ENCODE measurements at regions not wholly inside any gene's neighbourhood (a gene's known extent, or its start where the extent isn't known, plus 50 kb on each side); places are given as distances from the start of the nearest gene placed in this dataset.
A peak's percentile ranks its signal among the peaks of the same experiment; 100 is the strongest.
"Not testable (repeated sequence)": the region's sequence is repeated elsewhere in the genome, so short reads cannot be mapped to it uniquely, and the experiment has no call there.

DNA sequence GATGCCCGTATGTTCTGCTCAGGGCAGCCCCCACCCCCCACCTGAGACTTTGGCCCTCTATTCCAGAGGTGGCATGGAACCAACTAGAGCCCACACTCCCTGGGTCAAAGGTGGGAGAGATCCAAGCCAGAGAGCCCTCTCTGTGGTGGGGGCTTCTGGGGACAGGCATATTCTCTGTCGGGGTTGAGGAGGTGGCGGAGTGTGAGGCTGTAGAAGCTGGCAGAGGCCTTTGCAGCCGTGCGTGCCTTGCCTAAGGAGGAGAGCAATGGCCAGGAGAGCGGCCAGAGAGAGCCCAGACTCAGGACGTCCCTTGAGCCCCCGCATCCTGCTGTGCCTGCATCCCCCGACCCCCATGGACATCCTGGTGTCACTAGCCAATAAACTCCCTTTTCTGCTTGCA lies 79.2 kb upstream of the HPCAL1 start:
- Mint-ChIP-seq H3K27me3 (ENCODE audit: low read depth in 3 of 3) (peaks cover 2 to 6% (median 4%) of the 10 kb centered on the region in 3 donors), H3K36me3 (no peaks in the 10 kb centered on the region), H3K4me3 (no peak overlapping the region), H3K4me1 (no peaks in the 10 kb centered on the region), H3K9me3 (no peaks in the 10 kb centered on the region), H3K27ac (no peak overlapping the region)
- no peak for DNase-seq

DNA sequence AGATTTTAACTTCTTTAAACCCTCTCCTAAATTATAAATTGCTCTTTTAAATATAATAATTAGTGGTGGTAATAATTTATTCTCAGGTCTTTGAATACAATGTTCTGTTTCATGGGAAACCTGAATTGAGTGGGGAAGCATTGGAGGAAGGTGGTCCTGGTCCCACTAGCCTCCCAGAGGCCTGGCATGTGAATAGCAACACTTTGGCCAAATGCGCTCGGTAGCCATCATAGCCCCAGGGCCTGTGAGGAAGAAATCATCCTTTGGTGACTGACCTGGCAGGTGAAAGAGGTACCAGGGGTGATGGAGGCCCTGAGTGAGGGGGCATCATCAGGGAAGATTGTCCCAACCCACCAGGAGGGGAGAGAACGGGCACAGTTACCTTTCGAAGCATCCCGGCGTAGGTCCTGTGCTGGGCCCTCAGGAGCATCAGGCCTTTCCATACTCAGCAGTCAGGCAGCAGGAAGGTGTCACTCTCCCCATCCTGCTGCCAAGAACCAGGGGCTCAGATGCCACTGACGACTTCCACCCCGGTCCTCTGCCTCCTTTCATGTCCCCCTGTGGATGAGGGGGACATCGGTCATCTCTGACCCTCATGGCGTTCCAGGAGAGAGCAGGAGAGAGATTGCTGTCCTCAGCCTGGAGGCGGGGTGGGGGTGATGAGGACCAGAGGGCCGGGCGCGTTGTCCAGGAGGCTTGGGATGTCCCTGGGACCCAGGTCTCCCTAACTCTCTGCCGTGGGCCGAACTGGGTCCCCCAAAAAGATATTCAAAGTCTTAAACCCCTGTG lies 78.6 kb upstream of the HPCAL1 start:
- no peaks in the 10 kb centered on the region for H3K9me3 Mint-ChIP-seq
- H3K4me1 Mint-ChIP-seq, result no peaks in the 10 kb centered on the region
- no peaks in the 10 kb centered on the region for H3K36me3 Mint-ChIP-seq
- no peak overlapping the region for H3K4me3 Mint-ChIP-seq
- no peak overlapping the region for H3K27ac Mint-ChIP-seq
- no peak for DNase-seq
- peaks cover 2 to 6% (median 4%) of the 10 kb centered on the region in 3 donors for H3K27me3 Mint-ChIP-seq (ENCODE audit: low read depth in 3 of 3)

DNA sequence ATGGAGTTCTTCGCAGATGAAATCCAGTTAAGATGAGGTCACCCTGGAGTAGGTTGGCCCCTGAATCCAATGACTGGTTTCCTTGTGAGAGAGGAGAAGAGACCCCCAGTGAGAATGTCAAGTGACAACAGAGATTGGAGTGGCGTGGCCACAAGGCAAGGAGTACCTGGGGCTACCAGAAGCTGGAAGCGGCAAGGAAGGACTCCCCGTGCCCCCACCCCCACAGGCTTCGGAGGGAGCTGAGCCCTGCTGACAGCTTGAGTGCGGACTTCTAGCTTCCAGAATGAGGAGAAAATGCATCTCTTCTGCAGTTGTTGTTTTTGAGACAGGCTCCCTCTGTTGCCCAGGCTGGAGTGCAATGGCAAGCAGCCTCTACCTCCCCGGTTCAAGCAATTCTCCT lies 78.0 kb upstream of the HPCAL1 start:
- H3K4me1 Mint-ChIP-seq, result no peaks in the 10 kb centered on the region
- H3K36me3 Mint-ChIP-seq, result no peaks in the 10 kb centered on the region
- no peak overlapping the region for H3K4me3 Mint-ChIP-seq
- no peak for DNase-seq
- peaks cover 3 to 6% (median 4%) of the 10 kb centered on the region in 3 donors for H3K27me3 Mint-ChIP-seq (ENCODE audit: low read depth in 3 of 3)
- H3K27ac Mint-ChIP-seq, result no peak overlapping the region
- H3K9me3 Mint-ChIP-seq, result no peaks in the 10 kb centered on the region

DNA sequence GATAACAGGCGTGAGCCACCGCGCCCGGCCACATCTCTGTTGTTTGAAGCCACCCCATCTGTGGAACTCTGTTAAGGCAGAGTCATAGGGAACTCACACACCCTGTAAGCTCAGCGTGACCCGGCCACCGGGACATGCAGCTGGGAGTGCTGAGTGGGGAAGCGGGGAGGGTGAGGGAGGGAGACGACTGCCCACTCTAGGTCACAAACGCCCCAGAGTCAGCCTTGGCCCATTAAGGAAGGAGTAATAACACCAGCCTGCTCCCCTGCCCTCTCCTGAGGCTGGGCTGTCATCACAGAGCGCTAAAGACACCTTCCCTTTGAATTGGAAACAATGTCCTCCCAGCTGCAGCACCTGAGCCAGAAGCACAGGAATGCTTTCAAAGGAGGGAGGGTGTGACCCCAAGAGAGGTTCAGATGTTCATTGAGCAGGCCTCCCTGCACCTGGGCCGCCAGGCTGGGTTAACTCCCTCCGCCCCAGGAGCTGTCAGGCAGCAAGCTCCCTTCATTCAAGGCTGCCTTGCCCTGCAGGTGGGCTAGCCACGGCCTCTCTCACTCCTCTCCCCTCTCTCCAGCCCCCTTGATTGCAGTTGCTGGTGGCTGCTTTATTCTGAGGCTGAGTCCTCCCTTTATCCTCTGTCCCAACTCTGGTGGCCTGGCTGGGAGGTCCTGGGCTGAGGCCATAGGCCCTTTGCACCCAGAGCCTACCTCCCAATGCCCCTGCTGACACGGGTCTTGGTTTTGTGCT lies 77.2 kb upstream of the HPCAL1 start:
- H3K4me1 Mint-ChIP-seq, result no peaks in the 10 kb centered on the region
- no peaks in the 10 kb centered on the region for H3K9me3 Mint-ChIP-seq
- H3K27ac Mint-ChIP-seq, result no peak overlapping the region
- H3K4me3 Mint-ChIP-seq, result no peak overlapping the region
- H3K36me3 Mint-ChIP-seq, result no peaks in the 10 kb centered on the region
- no peak for DNase-seq
- H3K27me3 Mint-ChIP-seq (ENCODE audit: low read depth in 3 of 3), result peaks cover 2 to 6% (median 3%) of the 10 kb centered on the region in 3 donors

DNA sequence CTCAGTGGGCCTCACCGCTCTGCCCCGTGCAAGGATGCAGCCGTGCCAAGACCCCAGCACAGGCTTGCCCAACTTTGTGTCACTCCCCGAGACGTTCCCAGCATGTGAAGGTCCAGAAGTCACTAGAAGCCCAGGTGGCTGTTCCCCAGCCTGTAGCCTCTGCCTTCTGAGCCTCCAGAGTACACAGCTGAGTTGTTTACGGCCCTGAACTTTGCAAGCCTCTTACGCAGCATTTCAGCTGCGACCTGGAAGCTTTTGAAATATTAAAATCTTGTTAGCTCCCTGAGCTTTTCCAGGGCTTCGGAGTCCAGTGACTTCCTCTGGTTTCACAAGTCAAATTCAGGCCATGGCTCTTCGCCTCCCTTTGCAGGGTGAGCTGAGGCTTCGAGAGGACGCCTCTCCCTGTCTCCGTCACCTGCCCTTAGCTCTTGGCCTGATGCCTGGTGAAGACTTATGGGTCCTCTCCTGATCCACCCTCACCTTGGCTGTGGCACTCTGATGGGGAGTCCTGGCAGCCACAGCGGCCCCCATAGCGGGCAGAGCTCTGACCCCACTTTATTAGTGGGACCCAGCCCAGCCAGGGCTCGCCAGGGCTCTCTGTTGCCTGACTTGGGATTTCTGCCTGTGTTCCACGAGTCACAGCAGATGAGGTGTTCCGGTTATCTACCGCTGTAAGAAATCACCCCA lies 76.5 kb upstream of the HPCAL1 start:
- no peak overlapping the region for H3K4me3 Mint-ChIP-seq
- H3K9me3 Mint-ChIP-seq, result no peaks in the 10 kb centered on the region
- no peak for DNase-seq
- peaks cover 2 to 6% (median 3%) of the 10 kb centered on the region in 3 donors for H3K27me3 Mint-ChIP-seq (ENCODE audit: low read depth in 3 of 3)
- no peaks in the 10 kb centered on the region for H3K4me1 Mint-ChIP-seq
- H3K27ac Mint-ChIP-seq, result no peak overlapping the region
- H3K36me3 Mint-ChIP-seq, result no peaks in the 10 kb centered on the region

DNA sequence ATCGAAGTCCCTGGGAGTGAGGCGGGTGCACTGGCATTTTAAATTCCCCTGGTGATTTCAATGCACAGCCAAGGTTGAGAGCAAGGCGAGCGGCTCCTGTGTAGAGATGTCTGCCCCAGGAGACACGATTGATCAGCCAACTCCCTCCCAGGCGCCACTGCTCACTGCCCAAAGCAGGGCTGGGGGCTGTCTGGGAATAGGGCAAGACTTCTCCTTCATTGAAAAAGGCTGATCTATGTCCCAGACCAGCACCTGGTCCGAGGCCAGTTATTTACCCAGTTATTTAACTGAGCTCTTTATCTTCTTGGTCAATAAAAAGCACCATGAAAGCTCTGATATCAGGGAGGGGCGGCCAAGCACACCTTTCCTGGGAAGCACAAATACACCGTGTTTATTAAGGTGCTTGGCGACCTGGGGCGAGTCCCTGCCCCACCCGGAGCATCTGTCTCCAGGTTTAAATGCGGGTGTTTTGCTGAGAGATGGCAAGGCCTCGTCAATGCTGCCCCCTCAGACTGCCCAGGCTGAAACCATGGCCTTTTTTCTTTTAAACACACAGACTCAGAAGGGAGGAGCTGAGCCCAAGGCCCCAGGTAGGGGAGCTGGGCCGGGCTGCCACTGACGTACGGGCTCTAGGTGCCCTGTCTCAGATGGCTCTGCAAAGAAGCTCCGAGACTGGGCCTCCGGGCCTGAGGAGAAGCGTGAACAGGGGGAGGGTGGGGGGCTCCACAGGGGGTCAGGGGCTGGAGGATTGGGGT lies 73.9 kb upstream of the HPCAL1 start:
- Mint-ChIP-seq H3K27me3 (ENCODE audit: low read depth in 3 of 3) (peaks cover 3 to 6% (median 4%) of the 10 kb centered on the region in 3 donors), H3K36me3 (peaks cover 0 to 4% (median 0%) of the 10 kb centered on the region in 3 donors), H3K9me3 (peaks cover 0 to 1% (median 0%) of the 10 kb centered on the region in 6 donors), H3K4me3 (no peak overlapping the region), H3K4me1 (peaks cover 11 to 18% of the 10 kb centered on the region in 2 donors), H3K27ac (no peak overlapping the region)
- no peak for DNase-seq

DNA sequence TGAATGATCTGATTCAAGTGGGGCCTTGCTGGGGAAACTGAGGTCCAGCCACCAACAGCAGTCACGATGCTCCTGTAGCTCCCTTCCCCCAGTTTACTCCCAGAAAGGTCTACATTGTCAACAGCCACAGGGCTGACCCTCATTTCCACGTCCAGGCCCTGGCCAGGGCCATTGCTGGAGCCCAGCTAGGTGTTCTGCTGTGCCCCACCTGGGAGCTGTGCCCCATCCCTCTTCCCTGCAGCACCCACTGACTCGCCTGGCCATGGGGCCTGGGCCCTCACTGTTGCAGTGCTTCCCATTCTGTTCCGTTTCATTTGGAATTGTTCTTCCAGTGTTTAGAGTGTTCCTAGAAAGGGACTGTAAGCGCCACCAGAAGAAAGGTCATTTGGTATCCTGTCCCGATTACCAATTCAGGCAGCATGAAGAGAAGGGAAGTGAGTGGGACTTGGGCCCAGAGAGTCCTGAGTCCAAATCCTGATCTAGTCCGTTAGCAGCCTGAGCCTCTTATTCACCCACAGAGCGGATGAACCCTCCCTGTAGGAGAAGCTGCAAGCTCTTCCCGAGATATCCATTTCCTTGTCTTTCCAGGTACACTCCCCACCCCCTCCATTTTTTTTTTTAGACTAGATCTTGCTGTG lies 73.1 kb upstream of the HPCAL1 start:
- H3K36me3 Mint-ChIP-seq, result peaks cover 0 to 4% (median 0%) of the 10 kb centered on the region in 3 donors
- H3K27me3 Mint-ChIP-seq (ENCODE audit: low read depth in 3 of 3), result peaks cover 3 to 6% (median 4%) of the 10 kb centered on the region in 3 donors
- no peak for DNase-seq
- no peak overlapping the region for H3K4me3 Mint-ChIP-seq
- peak overlapping the region in 1 of 6 donors; percentile 45 for H3K27ac Mint-ChIP-seq
- peaks cover 15 to 22% of the 10 kb centered on the region in 2 donors for H3K4me1 Mint-ChIP-seq
- H3K9me3 Mint-ChIP-seq, result peaks cover 0 to 1% (median 0%) of the 10 kb centered on the region in 6 donors

DNA sequence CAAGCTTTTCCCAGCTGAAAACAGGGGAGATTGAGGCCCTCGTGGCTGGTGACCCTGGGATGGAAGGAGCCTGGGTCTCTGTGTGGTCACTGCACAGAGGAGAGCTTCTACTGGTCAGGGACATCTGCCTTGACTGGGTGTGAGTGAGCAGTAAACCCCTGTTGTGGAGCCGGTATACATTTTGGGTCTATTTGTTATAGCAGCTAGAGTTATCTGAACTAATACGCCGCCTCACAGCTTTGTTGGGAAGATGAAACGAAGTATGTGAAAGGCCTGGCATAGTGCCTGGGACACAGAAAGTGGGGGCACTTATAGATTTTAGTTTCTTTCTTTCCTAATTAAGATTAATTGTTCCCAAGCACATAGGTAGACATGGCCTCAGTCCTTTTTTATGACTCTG lies 72.2 kb upstream of the HPCAL1 start:
- Mint-ChIP-seq H3K4me3 (no peak overlapping the region), H3K27me3 (ENCODE audit: low read depth in 3 of 3) (peaks cover 3 to 6% (median 4%) of the 10 kb centered on the region in 3 donors), H3K27ac (no peak overlapping the region), H3K4me1 (peaks cover 20 to 28% of the 10 kb centered on the region in 2 donors), H3K36me3 (peaks cover 0 to 4% (median 0%) of the 10 kb centered on the region in 3 donors), H3K9me3 (peaks cover 0 to 1% (median 0%) of the 10 kb centered on the region in 6 donors)
- DNase-seq, result no peak

DNA sequence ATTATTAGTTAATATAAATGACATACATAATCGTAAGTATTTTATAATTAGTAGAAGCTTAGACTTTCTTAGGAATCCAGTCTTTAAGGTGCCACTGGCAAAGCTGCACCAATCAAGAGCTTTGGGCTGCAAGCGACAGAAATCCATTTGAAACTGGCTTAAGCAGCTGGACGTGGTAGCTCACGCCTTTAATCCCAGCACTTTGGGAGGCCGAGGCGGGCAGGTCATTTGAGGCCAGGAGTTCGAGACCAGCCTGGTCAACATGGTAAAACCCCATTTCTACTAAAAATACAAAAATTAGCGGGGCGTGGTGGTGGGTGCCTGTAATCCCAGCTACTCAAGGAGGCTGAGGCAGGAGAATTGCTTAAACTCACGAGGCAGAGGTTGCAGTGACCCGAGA lies 71.8 kb upstream of the HPCAL1 start:
- H3K9me3 Mint-ChIP-seq; H3K27me3 Mint-ChIP-seq (ENCODE audit: low read depth in 3 of 3); DNase-seq; H3K27ac Mint-ChIP-seq; H3K36me3 Mint-ChIP-seq; H3K4me3 Mint-ChIP-seq: not testable (repeated sequence)
- H3K4me1 Mint-ChIP-seq, result peaks cover 24 to 32% of the 10 kb centered on the region in 2 donors

DNA sequence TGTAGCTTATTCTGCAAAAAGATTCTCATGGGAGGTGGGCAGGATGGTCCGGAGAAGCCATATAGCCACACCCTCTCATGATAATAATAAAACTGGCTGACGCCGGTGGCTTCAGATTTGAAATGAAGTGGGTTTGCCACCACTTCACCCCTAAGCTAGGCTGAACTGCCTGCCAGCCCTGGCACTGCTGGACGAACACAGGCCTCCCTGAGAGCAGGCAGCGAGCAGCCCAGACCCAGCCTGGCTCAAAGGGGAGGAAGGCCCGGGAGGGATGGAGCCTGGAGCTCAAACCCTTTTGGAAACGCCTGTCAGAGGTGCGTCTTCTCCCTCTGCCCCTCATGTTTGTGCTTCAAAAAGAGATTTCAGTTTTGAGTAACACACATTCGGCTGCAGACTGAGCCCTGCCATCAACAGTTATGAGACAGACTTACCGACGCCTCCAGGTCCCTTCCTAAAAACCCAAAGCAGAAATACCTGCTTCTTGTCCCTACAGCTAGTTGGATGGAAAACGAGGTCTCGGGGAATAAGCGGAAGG lies 71.1 kb upstream of the HPCAL1 start:
- no peak overlapping the region for H3K27ac Mint-ChIP-seq
- no peak for DNase-seq

DNA sequence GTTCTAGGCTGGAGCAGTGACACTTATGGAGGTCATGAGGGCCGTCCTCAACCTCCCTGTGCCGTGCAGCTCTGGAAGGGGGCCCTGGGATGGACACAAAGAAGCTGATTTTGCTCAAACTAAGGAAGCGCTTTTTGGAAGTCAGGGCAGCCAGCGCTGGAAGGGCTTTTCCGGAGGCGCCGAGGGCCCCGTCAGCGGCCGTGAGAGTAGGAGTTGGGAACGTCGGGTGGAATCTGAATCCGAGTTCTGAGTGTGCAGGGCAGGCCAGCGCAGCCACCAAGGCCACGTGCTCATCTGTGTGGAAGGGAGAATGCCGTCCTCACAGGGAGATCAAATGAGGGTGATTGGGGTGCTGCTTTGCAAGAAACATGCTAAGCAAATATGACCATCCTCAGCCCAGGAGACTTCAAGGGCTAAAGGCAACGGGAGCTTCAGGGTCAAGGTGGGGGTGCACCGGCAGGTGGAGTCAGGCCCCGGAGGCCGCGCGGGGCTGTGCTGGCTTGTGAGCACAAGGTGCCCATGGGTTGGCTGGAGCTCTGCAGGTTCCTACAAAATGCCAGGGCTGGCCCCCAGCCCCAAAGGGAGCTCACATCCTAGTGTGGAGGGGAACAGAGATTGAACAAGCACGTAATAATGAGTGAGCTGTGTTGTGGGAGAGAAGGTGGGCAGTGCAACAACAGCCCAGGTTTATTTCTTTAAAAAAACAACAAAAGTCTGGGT lies 70.4 kb upstream of the HPCAL1 start:
- Mint-ChIP-seq H3K36me3 (peaks cover 0 to 4% (median 0%) of the 10 kb centered on the region in 3 donors), H3K27ac (no peak overlapping the region), H3K4me1 (peaks cover 33 to 37% of the 10 kb centered on the region in 2 donors), H3K9me3 (peaks cover 0 to 1% (median 0%) of the 10 kb centered on the region in 6 donors), H3K27me3 (ENCODE audit: low read depth in 3 of 3) (peaks cover 2 to 6% (median 4%) of the 10 kb centered on the region in 3 donors), H3K4me3 (no peak overlapping the region)
- DNase-seq, result no peak

More for the DNA sequence above, 71.1 kb upstream of the HPCAL1 start:
- Mint-ChIP-seq H3K36me3 (peaks cover 0 to 4% (median 0%) of the 10 kb centered on the region in 3 donors), H3K4me3 (no peak overlapping the region), H3K4me1 (peaks cover 31 to 35% of the 10 kb centered on the region in 2 donors), H3K9me3 (peaks cover 0 to 1% (median 0%) of the 10 kb centered on the region in 6 donors), H3K27me3 (ENCODE audit: low read depth in 3 of 3) (peaks cover 2 to 6% (median 4%) of the 10 kb centered on the region in 3 donors)
